Stimulated activated CD8-positive, alpha-beta memory T cell treated with anti-CD3 and anti-CD28 coated beads, Interleukin-15, amount 100 ng/mL, for 4 hours (primary cell): ENCODE measurements at regions not wholly inside any gene's neighbourhood (a gene's known extent, or its start where the extent isn't known, plus 50 kb on each side); places are given as distances from the start of the nearest gene placed in this dataset.

Experiments
- DNase-seq, 2 donors: peaks; one replicate each; pipeline ENCODE4 v3.0.0-alpha.2; 2020; ENCODE audit warnings: low read depth in 2 of 2

- no peak for DNase-seq
Measured at GRCh38 chr1:182293119-182293589, 98.4 kb downstream of the GLUL start.

- DNase-seq, result no peak
Measured at GRCh38 chr1:182292193-182292741, 99.3 kb downstream of the GLUL start.

- no peak for DNase-seq
Measured at GRCh38 chr1:182291584-182292192, 99.9 kb downstream of the GLUL start.

- no peak for DNase-seq
Measured at GRCh38 chr1:182288749-182289604, 102.6 kb downstream of the GLUL start.

- no peak for DNase-seq
Measured at GRCh38 chr1:182286761-182287160, 104.8 kb downstream of the GLUL start.

GRCh38 chr1:182283746-182284544 lies 107.6 kb downstream of the GLUL start:
- no peak for DNase-seq

- DNase-seq, result no peak
Measured at GRCh38 chr1:182281541-182281940, 110.0 kb downstream of the GLUL start.

- no peak for DNase-seq
Measured at GRCh38 chr1:182280504-182280900, 111.1 kb downstream of the GLUL start.

GRCh38 chr1:182279724-182280503 lies 111.7 kb downstream of the GLUL start:
- DNase-seq, result no peak

- no peak for DNase-seq
Measured at GRCh38 chr1:182279302-182279701, 112.3 kb downstream of the GLUL start.

GRCh38 chr1:182278144-182279054 lies 113.2 kb downstream of the GLUL start:
- DNase-seq, result no peak

GRCh38 chr1:182275271-182275670 lies 116.3 kb downstream of the GLUL start:
- DNase-seq, result no peak

GRCh38 chr1:182274618-182275017 lies 117.0 kb downstream of the GLUL start:
- no peak for DNase-seq

GRCh38 chr1:182270731-182271130 lies 120.9 kb downstream of the GLUL start:
- DNase-seq, result no peak

- DNase-seq, result no peak
Measured at GRCh38 chr1:182269097-182269496, 122.5 kb downstream of the GLUL start.

- DNase-seq, result no peak
Measured at GRCh38 chr1:182268669-182269068, 122.9 kb downstream of the GLUL start.

- DNase-seq, result no peak
Measured at GRCh38 chr1:182264185-182264584, 127.4 kb downstream of the GLUL start.

- no peak for DNase-seq
Measured at GRCh38 chr1:182263706-182264105, 127.9 kb downstream of the GLUL start.

GRCh38 chr1:182262425-182262824 lies 129.2 kb downstream of the GLUL start:
- DNase-seq, result no peak

GRCh38 chr1:182261655-182262054 lies 129.9 kb downstream of the GLUL start:
- DNase-seq, result no peak
